SK-N-SH (cell line): ENCODE measurements at regions not wholly inside any gene's neighbourhood (a gene's known extent, or its start where the extent isn't known, plus 50 kb on each side); places are given as distances from the start of the nearest gene placed in this dataset.

Source experiments
- CTCF ChIA-PET: fragments of 300-600, 350-600 bp; formaldehyde crosslinking; extraction: SDS; loops from one replicate; lab custom pipeline; 2021; lab: Yijun Ruan, JAX
- POLR2A ChIA-PET: fragments of 350-600 bp; sonication (Branson Sonifier 250); formaldehyde crosslinking; extraction: SDS; loops from one replicate; lab custom pipeline; 2020; ENCODE audit warnings: antibody characterized with exemption, inconsistent platforms; lab: Yijun Ruan, JAX
- DNase-seq: peaks from one replicate; pipeline ENCODE4 v3.0.0; 2012
- H2AFZ ChIP-seq: fragments of 200-600 bp; sonication (generic); 2 replicates; pipeline ENCODE4 v1.8.1; 2016; ENCODE audit warnings: antibody characterized with exemption, mild to moderate bottlenecking, low read depth
- H3F3A ChIP-seq: fragments of 200-600 bp; sonication (generic); replicated peaks from 2 replicates; pipeline ENCODE3; 2016; ENCODE audit warnings: antibody characterized with exemption, mild to moderate bottlenecking; ENCODE audit not compliant: insufficient read depth
- H3K27ac ChIP-seq, 2 experiments: fragments of 200-500 bp in 1 of 2; fragments of 200-600 bp in 1 of 2; sonication (Bioruptor generic) in 1 of 2; sonication (generic), shearing (Covaris generic) in 1 of 2; 2 replicates each; pipeline versions ENCODE4 v1.5.1 to v1.6.1; 2014 to 2016; ENCODE audit warnings: low read depth in 2 of 2, inconsistent platforms in 1 of 2, low read length in 1 of 2, mild to moderate bottlenecking in 1 of 2, mixed read lengths in 1 of 2
- H3K27me3 ChIP-seq: fragments of 200-600 bp; sonication (generic), shearing (Covaris generic); 2 replicates; pipeline ENCODE4 v1.6.1; 2016; ENCODE audit warnings: mixed run types; ENCODE audit not compliant: insufficient read depth
- H3K36me3 ChIP-seq, 2 experiments: fragments of 200-500 bp in 1 of 2; fragments of 200-600 bp in 1 of 2; sonication (Bioruptor generic) in 1 of 2; sonication (generic) in 1 of 2; replicated peaks in 1 of 2; 2 replicates each; pipeline versions ENCODE3 to v1.5.1; 2014 to 2016; ENCODE audit warnings: low read length in 1 of 2, mild to moderate bottlenecking in 1 of 2; ENCODE audit not compliant: insufficient read depth in 2 of 2, control insufficient read depth in 1 of 2
- H3K4me1 ChIP-seq, 2 experiments: fragments of 200-500 bp in 1 of 2; fragments of 200-600 bp in 1 of 2; sonication (Bioruptor generic) in 1 of 2; sonication (generic), shearing (Covaris generic) in 1 of 2; 2 replicates each; pipeline versions ENCODE4 v1.5.1 to v1.6.1; 2014 to 2016; ENCODE audit warnings: low read depth in 1 of 2, low read length in 1 of 2, mixed run types in 1 of 2; ENCODE audit not compliant: insufficient read depth in 2 of 2, control insufficient read depth in 1 of 2
- H3K4me2 ChIP-seq: fragments of 200-600 bp; sonication (generic), shearing (Covaris generic); 2 replicates; pipeline ENCODE4 v1.6.1; 2017; ENCODE audit warnings: mixed run types
- H3K4me3 ChIP-seq, 2 experiments: fragments of 200-500 bp in 1 of 2; fragments of 200-600 bp in 1 of 2; sonication (Bioruptor generic) in 1 of 2; sonication (generic), shearing (Covaris generic) in 1 of 2; 2 replicates each; pipeline versions ENCODE4 v1.5.1 to v1.8.1; 2014 to 2016; ENCODE audit warnings: low read depth in 2 of 2, inconsistent platforms in 1 of 2, low read length in 1 of 2, mild to moderate bottlenecking in 1 of 2, mixed read lengths in 1 of 2, moderate library complexity in 1 of 2
- H3K79me2 ChIP-seq: fragments of 200-600 bp; sonication (generic); 2 replicates; pipeline ENCODE4 v1.8.1; 2017; ENCODE audit warnings: mild to moderate bottlenecking; ENCODE audit not compliant: insufficient read depth
- H3K9ac ChIP-seq: fragments of 200-600 bp; sonication (generic); 2 replicates; pipeline ENCODE4 v1.6.1; 2017; ENCODE audit warnings: mixed run types
- H3K9me2 ChIP-seq: fragments of 200-600 bp; sonication (generic); 2 replicates; pipeline ENCODE4 v1.6.1; 2017; ENCODE audit warnings: mixed run types
- H3K9me3 ChIP-seq: fragments of 200-600 bp; sonication (generic); 2 replicates; pipeline ENCODE4 v1.6.1; 2017; ENCODE audit warnings: mixed run types, mild to moderate bottlenecking, moderate library complexity
- H4K20me1 ChIP-seq: fragments of 200-600 bp; sonication (generic); 2 replicates; pipeline ENCODE4 v1.6.1; 2017; ENCODE audit warnings: mild to moderate bottlenecking, mixed run types; ENCODE audit not compliant: insufficient read depth
- CHD2 ChIP-seq: fragments of 150-350 bp; IDR thresholded peaks from 2 replicates; pipeline ENCODE4 v1.6.1; 2018; ENCODE audit warnings: low read length; ENCODE audit not compliant: partially characterized antibody
- ELF1 ChIP-seq: IDR thresholded peaks from 2 replicates; pipeline ENCODE4 v1.4.0; 2012
- EP300 ChIP-seq, 2 experiments: IDR thresholded peaks; 2 replicates each; pipeline versions ENCODE4 v1.4.0 to v1.6.1; 2012; ENCODE audit warnings: borderline replicate concordance in 1 of 2, low read depth in 1 of 2, low read length in 1 of 2
- EZH2phosphoT487 ChIP-seq: fragments of 200-600 bp; sonication (generic); IDR thresholded peaks from 2 replicates; pipeline ENCODE4 v1.6.1; 2017; ENCODE audit warnings: low read depth, mixed run types, mild to moderate bottlenecking, antibody characterized with exemption, moderate library complexity, borderline replicate concordance
- FOSL2 ChIP-seq: IDR thresholded peaks from 2 replicates; pipeline ENCODE4 v1.4.0; 2012; ENCODE audit warnings: low read depth, mild to moderate bottlenecking, moderate library complexity, borderline replicate concordance
- FOXJ3 ChIP-seq: sonication (generic); formaldehyde crosslinking; IDR thresholded peaks from 2 replicates; pipeline ENCODE4 v1.5.1; 2020; ENCODE audit warnings: mild to moderate bottlenecking, missing genetic modification reagents
- FOXM1 ChIP-seq: IDR thresholded peaks from 2 replicates; pipeline ENCODE4 v1.4.0; 2012; ENCODE audit warnings: low read depth, mild to moderate bottlenecking
- GABPA ChIP-seq: IDR thresholded peaks from 2 replicates; pipeline ENCODE4 v1.4.0; 2012; ENCODE audit warnings: low read depth, mild to moderate bottlenecking
- GATA2 ChIP-seq: sonication (generic); formaldehyde crosslinking; IDR thresholded peaks from 2 replicates; pipeline ENCODE4 v1.5.0; 2020; ENCODE audit warnings: mild to moderate bottlenecking, missing genetic modification reagents
- JUND ChIP-seq: IDR thresholded peaks from 2 replicates; pipeline ENCODE4 v1.4.0; 2012
- MEF2A ChIP-seq: IDR thresholded peaks from 2 replicates; pipeline ENCODE4 v1.4.0; 2012; ENCODE audit warnings: low read depth, borderline replicate concordance
- MXI1 ChIP-seq: IDR thresholded peaks from 2 replicates; pipeline ENCODE4 v1.6.1; 2012; ENCODE audit warnings: mild to moderate bottlenecking, low read depth, low read length, improper control_type of control experiment
- NRF1 ChIP-seq: IDR thresholded peaks from 2 replicates; pipeline ENCODE4 v1.6.1; 2012; ENCODE audit warnings: low read depth, mild to moderate bottlenecking, low read length
- POLR2AphosphoS5 ChIP-seq: IDR thresholded peaks from 2 replicates; pipeline ENCODE4 v1.6.1; 2012; ENCODE audit warnings: low read depth, low read length
- RAD21 ChIP-seq: IDR thresholded peaks from 2 replicates; pipeline ENCODE4 v1.6.1; 2012; ENCODE audit warnings: mild to moderate bottlenecking, low read length
- RCOR1 ChIP-seq: fragments of 150-350 bp; IDR thresholded peaks from 2 replicates; pipeline ENCODE4 v1.6.1; 2017; ENCODE audit warnings: antibody characterized with exemption, low read length
- SIN3A ChIP-seq: IDR thresholded peaks from 2 replicates; pipeline ENCODE4 v1.6.1; 2012; ENCODE audit warnings: low read depth, mild to moderate bottlenecking, low read length, moderate library complexity, borderline replicate concordance
- SMC3 ChIP-seq: IDR thresholded peaks from 2 replicates; pipeline ENCODE4 v1.6.1; 2012; ENCODE audit warnings: low read depth, low read length, improper control_type of control experiment
- TAF1 ChIP-seq: IDR thresholded peaks from 2 replicates; pipeline ENCODE4 v1.6.1; 2012; ENCODE audit warnings: low read depth, mild to moderate bottlenecking, low read length, moderate library complexity, borderline replicate concordance
- TCF12 ChIP-seq: IDR thresholded peaks from 2 replicates; pipeline ENCODE4 v1.4.0; 2012
- TEAD4 ChIP-seq: IDR thresholded peaks from 2 replicates; pipeline ENCODE4 v1.4.0; 2012; ENCODE audit warnings: mild to moderate bottlenecking, borderline replicate concordance; ENCODE audit not compliant: insufficient read depth
- WGBS: methylation state at CpG from one replicate; pipeline ENCODE4 v1.1.6; 2017; ENCODE audit warnings: low lambda C conversion rate; 5-methylcytosine and 5-hydroxymethylcytosine counted together
- TF ChIP-seq, protein P1 (sequence below): IDR thresholded peaks from 2 replicates; pipeline ENCODE4 v1.4.0; 2012; ENCODE audit warnings: low read depth, borderline replicate concordance
- TF ChIP-seq, protein P2 (sequence below): fragments of 150-350 bp; IDR thresholded peaks from 2 replicates; pipeline ENCODE4 v1.6.1; 2016; ENCODE audit warnings: mild to moderate bottlenecking, low read depth, low read length
- TF ChIP-seq, protein P3 (sequence below): fragments of 150-350 bp; IDR thresholded peaks from 2 replicates; pipeline ENCODE4 v1.6.1; 2017; ENCODE audit warnings: antibody characterized with exemption, low read length, low read depth, borderline replicate concordance

DNA sequence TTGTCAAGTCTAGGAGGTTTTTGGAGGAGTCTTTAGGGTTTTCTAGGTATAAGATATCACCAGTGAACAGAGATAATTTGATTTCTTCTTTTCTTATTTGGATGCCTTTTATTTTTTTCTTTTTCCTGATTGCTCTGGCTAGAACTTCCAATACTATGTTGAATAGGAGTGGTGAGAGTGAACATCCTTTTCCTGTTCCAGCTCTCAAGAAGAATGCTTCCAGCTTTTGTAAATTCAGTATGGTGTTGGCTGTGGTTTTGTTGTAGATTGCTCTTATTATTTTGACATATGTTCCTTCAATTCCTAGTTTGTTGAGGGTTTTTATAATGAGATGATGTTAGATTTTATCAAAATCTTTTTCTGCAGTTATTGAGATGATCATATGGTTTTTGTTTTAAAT is 165.6 kb upstream of the WDFY3 start:
- no peak for TF ChIP-seq NRF1
- no peak for TF ChIP-seq ELF1
- TF ChIP-seq, protein P1, sequence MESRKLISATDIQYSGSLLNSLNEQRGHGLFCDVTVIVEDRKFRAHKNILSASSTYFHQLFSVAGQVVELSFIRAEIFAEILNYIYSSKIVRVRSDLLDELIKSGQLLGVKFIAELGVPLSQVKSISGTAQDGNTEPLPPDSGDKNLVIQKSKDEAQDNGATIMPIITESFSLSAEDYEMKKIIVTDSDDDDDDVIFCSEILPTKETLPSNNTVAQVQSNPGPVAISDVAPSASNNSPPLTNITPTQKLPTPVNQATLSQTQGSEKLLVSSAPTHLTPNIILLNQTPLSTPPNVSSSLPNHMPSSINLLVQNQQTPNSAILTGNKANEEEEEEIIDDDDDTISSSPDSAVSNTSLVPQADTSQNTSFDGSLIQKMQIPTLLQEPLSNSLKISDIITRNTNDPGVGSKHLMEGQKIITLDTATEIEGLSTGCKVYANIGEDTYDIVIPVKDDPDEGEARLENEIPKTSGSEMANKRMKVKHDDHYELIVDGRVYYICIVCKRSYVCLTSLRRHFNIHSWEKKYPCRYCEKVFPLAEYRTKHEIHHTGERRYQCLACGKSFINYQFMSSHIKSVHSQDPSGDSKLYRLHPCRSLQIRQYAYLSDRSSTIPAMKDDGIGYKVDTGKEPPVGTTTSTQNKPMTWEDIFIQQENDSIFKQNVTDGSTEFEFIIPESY: no peak
- no peak for TF ChIP-seq EZH2phosphoT487
- no peak for TF ChIP-seq MEF2A
- TF ChIP-seq, protein P2, sequence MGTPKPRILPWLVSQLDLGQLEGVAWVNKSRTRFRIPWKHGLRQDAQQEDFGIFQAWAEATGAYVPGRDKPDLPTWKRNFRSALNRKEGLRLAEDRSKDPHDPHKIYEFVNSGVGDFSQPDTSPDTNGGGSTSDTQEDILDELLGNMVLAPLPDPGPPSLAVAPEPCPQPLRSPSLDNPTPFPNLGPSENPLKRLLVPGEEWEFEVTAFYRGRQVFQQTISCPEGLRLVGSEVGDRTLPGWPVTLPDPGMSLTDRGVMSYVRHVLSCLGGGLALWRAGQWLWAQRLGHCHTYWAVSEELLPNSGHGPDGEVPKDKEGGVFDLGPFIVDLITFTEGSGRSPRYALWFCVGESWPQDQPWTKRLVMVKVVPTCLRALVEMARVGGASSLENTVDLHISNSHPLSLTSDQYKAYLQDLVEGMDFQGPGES: no peak
- no peak for TF ChIP-seq TAF1
- TF ChIP-seq TEAD4: no peak
- TF ChIP-seq SMC3: no peak
- no peak for TF ChIP-seq POLR2AphosphoS5
- no peak for TF ChIP-seq GABPA
- no peak for TF ChIP-seq TCF12
- no peak for TF ChIP-seq SIN3A
- no peak for TF ChIP-seq JUND
- TF ChIP-seq, protein P3, sequence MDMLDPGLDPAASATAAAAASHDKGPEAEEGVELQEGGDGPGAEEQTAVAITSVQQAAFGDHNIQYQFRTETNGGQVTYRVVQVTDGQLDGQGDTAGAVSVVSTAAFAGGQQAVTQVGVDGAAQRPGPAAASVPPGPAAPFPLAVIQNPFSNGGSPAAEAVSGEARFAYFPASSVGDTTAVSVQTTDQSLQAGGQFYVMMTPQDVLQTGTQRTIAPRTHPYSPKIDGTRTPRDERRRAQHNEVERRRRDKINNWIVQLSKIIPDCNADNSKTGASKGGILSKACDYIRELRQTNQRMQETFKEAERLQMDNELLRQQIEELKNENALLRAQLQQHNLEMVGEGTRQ: no peak
- TF ChIP-seq RCOR1: no peak
- Histone ChIP-seq H3K27ac (no peak overlapping the region), H3K4me3 (no peak overlapping the region), H3K27me3 (no peaks in the 10 kb centered on the region), H3F3A (no peaks in the 10 kb centered on the region), H3K9me3 (no peaks in the 10 kb centered on the region), H3K36me3 (no peaks in the 10 kb centered on the region), H3K79me2 (no peaks in the 10 kb centered on the region), H3K4me1 (peaks cover 0 to 1% of the 10 kb centered on the region in 2 experiments; a peak in 1 of 4 replicates), H3K9me2 (no peaks in the 10 kb centered on the region), H2AFZ (no peak overlapping the region), H3K4me2 (no peak overlapping the region), H3K9ac (no peak overlapping the region), H4K20me1 (no peaks in the 10 kb centered on the region)
- no peak for DNase-seq
- ChIA-PET CTCF (no interaction called here), POLR2A (no interaction called here)

DNA sequence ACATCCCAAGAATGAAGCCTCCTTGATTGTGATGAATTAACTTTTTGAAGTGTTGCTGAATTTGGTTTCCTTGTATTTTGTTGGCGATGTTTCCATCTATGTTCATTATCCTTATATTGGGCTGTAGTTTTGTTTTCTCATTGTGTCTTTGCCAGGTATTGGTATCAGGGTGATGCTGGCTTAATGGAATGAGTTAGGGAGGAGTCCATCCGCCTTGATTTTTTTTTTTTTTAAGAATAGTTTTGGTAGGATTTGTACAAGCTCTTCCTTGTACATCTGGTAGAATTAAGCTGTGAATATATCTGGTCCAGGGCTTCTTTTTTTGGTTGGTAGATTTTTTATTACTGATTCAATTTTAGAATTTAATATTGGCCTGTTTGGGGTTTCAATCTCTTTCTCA is 166.1 kb upstream of the WDFY3 start:
- CTCF ChIA-PET: no interaction called here
- TF ChIP-seq FOXJ3 (CRISPR knock-in tag) (no peak), SMC3 (no peak), EZH2phosphoT487 (no peak), GATA2 (CRISPR knock-in tag) (no peak), RAD21 (no peak), EP300 (IDR thresholded peaks at IDR 0.05; ENCODE audit: borderline replicate concordance in 1 of 2, low read depth in 1 of 2, low read length in 1 of 2) (no peak), CHD2 (no peak), MXI1 (no peak), FOXM1 (no peak), FOSL2 (no peak), TEAD4 (no peak)
- TF ChIP-seq, all 33 proteins: peak for 0
- Histone ChIP-seq H3K79me2 (no peaks in the 10 kb centered on the region), H2AFZ (no peak overlapping the region), H3K9me3 (no peaks in the 10 kb centered on the region), H3F3A (no peaks in the 10 kb centered on the region), H3K9me2 (no peaks in the 10 kb centered on the region), H3K36me3 (no peaks in the 10 kb centered on the region), H3K9ac (no peak overlapping the region), H3K4me1 (no peaks in the 10 kb centered on the region; a peak in 1 of 4 replicates), H3K4me3 (no peak overlapping the region), H4K20me1 (no peaks in the 10 kb centered on the region), H3K27me3 (no peaks in the 10 kb centered on the region), H3K4me2 (no peak overlapping the region), H3K27ac (no peak overlapping the region)
- POLR2A ChIA-PET: no interaction called here
- DNase-seq: no peak
- 46% methylated on average over 2 of the region's 2 CpGs for WGBS
